HG03175 (cell line): ENCODE measurements at regions not wholly inside any gene's neighbourhood (a gene's known extent, or its start where the extent isn't known, plus 50 kb on each side); places are given as distances from the start of the nearest gene placed in this dataset.

Experiments
- ATAC-seq: cut with Tn5 transposase; IDR thresholded peaks from one replicate; pipeline ENCODE4 v1.9.1; 2021; ENCODE audit warnings: mild to moderate bottlenecking, moderate library complexity; ENCODE audit not compliant: unreplicated experiment

- no peak for ATAC-seq
These were observed 463.3 kb upstream of the DMAC1 start for GRCh38 chr9:8262625-8263622.

DNA sequence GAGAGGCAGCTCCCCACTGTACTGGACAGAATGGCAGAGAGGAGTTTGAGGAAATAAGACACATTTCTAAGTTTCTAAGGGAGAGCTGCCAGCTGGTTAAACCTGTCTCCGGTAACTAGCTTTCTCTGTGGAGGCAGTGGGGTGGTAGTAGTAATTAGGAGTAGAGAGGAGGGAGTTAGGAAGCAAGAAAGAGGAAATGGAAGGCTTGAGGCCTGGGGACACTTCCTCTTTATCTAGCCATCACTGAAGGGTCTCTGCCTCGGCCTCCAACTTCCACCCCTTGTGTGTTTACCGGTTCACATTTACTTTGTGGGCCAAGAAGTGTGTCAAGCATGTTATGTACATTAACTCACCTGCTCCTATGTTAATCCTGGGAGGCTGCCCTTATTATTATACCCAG, 462.2 kb upstream of the DMAC1 start:
- ATAC-seq = no peak

DNA sequence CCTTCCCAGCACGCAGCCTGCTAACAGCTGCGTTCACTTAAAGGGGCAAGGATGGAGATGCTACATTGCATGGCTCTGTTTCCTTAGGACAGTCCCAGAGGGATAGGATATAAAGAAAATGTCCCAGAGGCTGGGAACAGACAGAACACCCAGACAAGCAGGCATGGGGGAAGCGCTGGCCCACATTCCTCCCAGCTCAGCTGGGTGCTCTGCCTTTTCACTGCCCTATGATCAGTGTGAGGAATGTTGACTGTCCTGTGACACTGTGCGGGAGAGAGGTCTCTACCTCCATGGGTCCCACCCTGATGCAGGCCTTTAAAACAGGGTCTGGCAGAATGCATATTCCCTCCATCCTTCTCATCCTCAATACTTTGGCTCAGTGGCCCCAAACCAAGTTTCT, 459.4 kb upstream of the DMAC1 start:
- ATAC-seq = no peak

GRCh38 chr9:8256880-8257279, 457.3 kb upstream of the DMAC1 start:
- ATAC-seq = no peak

GRCh38 chr9:8255850-8256249, 456.3 kb upstream of the DMAC1 start:
- no peak for ATAC-seq

- ATAC-seq = no peak
These were observed 455.0 kb upstream of the DMAC1 start for GRCh38 chr9:8254541-8254940.

DNA sequence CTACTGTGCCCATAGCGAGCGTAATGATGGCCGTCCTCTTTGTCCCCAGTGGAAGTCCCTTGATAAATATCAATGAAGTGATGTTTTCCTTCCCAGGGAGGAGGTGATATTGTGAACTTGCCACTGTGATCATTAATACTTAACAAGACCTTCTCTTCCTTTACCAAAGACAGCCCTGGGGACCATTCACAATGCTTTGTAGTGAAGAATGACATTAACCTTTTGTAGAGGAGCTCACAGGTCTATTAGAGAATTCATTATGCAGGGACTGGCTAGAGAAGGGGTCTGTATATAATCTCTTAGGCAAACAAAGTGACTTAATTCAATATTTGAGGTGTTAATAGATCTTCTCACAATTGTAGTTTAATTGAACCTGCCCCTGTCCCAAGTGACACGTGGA, 452.9 kb upstream of the DMAC1 start:
- no peak for ATAC-seq

DNA sequence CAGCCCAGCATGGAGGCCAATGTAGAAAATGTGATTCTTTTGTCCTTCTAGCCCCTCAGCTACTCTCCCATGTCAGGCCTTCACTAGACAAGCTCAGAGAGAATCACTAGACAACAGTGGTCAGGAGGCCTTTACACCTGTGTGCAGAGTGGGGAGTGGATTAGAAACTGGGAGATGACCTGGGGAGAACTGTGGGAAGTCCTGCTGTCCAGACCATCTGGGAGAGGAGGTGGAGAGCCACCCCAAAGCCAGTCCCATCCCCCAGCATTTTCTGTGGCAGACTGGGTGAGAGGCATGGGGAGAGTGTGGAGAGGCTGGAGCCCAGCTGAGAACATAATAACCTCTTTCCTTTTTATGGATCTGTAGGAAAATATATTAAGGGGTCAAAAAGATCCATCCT, 452.0 kb upstream of the DMAC1 start:
- no peak for ATAC-seq

- ATAC-seq = no peak
These were observed 445.0 kb upstream of the DMAC1 start for GRCh38 chr9:8244505-8245092.

DNA sequence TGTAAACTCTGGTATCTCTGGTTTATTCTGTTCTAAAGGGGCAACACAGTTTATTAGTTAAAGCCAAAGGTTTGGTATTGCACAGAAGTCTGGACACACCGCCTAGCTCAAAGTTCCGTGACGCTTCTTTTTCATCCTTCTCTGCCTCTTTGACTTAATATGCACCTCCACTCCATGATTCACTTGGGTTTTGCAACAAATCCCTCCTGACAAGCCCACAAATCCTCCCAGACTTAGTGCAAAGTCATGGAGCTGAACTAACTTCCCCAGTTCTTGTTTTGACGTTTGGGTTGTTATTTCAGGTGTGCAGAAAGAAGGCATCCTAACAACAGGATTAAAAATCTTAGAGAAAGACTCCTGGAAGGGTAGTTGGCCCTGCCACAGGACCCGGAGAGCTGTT, 441.6 kb upstream of the DMAC1 start:
- no peak for ATAC-seq

GRCh38 chr9:8237096-8237495, 437.5 kb upstream of the DMAC1 start:
- ATAC-seq = no peak

DNA sequence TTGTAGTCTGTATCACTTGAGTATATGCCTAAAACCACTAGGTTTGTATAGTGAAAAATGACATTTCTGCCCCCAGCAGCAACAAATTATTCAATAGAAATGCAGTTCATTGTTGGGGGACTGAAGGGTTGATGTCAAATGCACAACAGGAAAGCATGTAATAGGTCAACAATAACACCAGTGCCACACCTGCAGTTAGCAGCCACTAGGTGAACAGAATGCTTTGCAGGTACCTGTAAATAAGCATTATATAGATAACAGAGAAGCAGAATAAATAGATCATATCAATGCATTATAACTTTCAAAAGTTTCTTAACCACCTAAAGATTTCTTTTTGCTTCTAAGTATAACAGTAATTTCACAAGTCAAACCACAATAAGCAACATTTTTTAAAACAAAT, 435.9 kb upstream of the DMAC1 start:
- ATAC-seq = no peak

DNA sequence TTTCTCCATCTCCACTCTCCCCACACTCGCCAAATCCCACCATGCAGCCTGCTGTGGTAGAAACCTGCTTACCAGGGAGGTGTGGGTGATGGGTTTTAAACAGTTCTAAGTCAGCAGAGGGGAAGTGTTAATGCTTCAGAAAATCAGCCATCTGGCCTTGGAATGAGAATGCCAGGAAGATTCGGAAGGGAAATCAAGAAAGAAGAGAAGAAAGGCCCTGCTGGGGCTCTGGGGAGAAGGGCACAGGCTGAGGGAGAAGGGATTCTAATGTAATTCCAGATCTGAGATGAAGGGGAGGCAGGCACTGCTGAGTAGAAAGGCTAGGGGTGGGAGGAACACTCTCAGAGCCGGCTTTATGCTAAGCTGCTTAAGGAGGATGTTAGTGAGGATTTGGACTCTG, 434.7 kb upstream of the DMAC1 start:
- no peak for ATAC-seq

- no peak for ATAC-seq
These were observed 433.1 kb upstream of the DMAC1 start for GRCh38 chr9:8232726-8233125.

- ATAC-seq = no peak
These were observed 429.6 kb upstream of the DMAC1 start for GRCh38 chr9:8229226-8229625.

GRCh38 chr9:8224381-8224801, 424.8 kb upstream of the DMAC1 start:
- ATAC-seq = no peak

- no peak for ATAC-seq
These were observed 424.3 kb upstream of the DMAC1 start for GRCh38 chr9:8223861-8224260.

GRCh38 chr9:8221462-8221861, 421.9 kb upstream of the DMAC1 start:
- ATAC-seq = no peak

- no peak for ATAC-seq
These were observed 408.9 kb upstream of the DMAC1 start for GRCh38 chr9:8208465-8208864.

DNA sequence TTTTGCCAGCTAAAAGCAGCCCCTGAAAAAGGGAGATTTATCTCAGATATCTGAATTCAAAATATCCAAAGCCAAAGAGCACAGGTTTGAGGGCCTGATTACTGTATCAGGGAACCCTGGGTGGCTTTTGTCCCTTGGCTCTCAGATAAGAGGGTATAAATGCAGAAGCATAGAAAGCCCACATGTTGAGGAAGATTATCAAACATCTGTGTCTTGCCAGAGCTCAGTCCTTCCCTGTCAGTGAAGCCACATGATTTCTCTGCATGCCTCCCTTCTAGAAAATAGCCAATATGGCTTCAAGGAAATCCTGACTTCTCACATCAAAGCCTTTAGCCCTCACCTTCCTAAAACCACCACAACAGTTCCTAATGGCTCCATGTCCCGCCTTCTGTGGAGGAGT, 408.0 kb upstream of the DMAC1 start:
- ATAC-seq = no peak

DNA sequence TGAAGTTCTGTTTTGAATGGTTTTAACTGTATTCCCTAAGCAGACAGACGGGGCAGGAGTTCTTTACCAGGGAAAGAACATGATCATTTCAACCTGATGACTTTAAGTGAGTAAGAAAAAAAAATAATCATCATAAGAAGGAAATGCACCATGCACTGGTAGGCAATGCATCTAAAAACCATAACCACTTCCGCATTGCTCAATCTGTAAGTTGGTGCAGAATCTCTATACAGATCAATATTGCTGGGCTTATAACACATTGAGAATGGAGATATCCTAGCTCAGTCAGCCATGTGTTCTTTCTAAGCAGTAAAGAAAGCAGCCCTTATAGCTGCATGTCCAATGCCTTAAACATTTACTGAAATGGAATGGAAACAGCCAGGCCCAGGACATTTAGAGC, 407.1 kb upstream of the DMAC1 start:
- ATAC-seq = no peak

DNA sequence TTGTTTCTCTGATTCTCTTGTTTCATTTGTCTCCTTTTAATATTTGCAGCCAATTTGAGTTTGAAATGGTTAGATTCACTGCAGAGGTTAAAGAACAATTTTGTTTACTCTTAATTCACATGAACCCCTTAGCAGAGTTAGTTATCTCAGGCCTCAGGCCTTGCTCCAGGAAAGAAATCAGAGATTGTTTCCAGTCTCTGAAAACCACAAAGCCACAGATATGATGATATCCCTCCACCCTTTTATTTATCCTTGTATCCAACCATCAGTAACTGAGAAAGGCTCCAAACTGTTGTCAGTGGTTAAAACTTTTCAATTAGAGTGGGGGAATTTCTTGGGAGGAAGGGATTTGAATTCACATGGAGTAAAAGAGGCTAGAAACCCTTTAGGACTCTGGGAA, 406.0 kb upstream of the DMAC1 start:
- no peak for ATAC-seq
